Effector memory CD4-positive, alpha-beta T cell (primary cell): ENCODE measurements at regions not wholly inside any gene's neighbourhood (a gene's known extent, or its start where the extent isn't known, plus 50 kb on each side); places are given as distances from the start of the nearest gene placed in this dataset.
"Not testable (repeated sequence)": the region's sequence is repeated elsewhere in the genome, so short reads cannot be mapped to it uniquely, and the experiment has no call there.

Source experiments
- DNase-seq, 3 donors: peaks; one replicate each; pipeline ENCODE4 v3.0.0-alpha.2; 2020
- H3K27ac ChIP-seq: 2 replicates; pipeline ENCODE4 v1.7.0; 2013; ENCODE audit warnings: mild to moderate bottlenecking, low read length, moderate library complexity; ENCODE audit not compliant: insufficient read depth, poor library complexity, severe bottlenecking
- H3K27me3 ChIP-seq: replicated peaks from 2 replicates; pipeline ENCODE4 v1.7.0; 2013; ENCODE audit warnings: mild to moderate bottlenecking, low read length; ENCODE audit not compliant: insufficient read depth, control insufficient read depth, poor library complexity, severe bottlenecking
- H3K36me3 ChIP-seq: 2 replicates; pipeline ENCODE4 v1.7.0; 2013; ENCODE audit warnings: mild to moderate bottlenecking, low read length, moderate library complexity; ENCODE audit not compliant: control insufficient read depth, insufficient read depth
- H3K4me1 ChIP-seq: 2 replicates; pipeline ENCODE4 v1.7.0; 2013; ENCODE audit warnings: low read length, mild to moderate bottlenecking; ENCODE audit not compliant: control insufficient read depth, insufficient read depth, poor library complexity, severe bottlenecking
- H3K4me3 ChIP-seq: 2 replicates; pipeline ENCODE4 v1.7.0; 2013; ENCODE audit warnings: low read length, low read depth, mild to moderate bottlenecking; ENCODE audit not compliant: insufficient read depth, poor library complexity, severe bottlenecking
- H3K9me3 ChIP-seq: 2 replicates; pipeline ENCODE4 v1.7.0; 2013; ENCODE audit warnings: mild to moderate bottlenecking, low read length, moderate library complexity; ENCODE audit not compliant: control insufficient read depth

GRCh38 chr1:188723332-188724020 is 1754.2 kb downstream of the BRINP3 start:
- H3K27ac ChIP-seq, result no peak overlapping the region
- no peak overlapping the region for H3K4me3 ChIP-seq
- no peak for DNase-seq
- H3K36me3 ChIP-seq, result no peaks in the 10 kb centered on the region
- no peaks in the 10 kb centered on the region for H3K27me3 ChIP-seq
- no peaks in the 10 kb centered on the region for H3K4me1 ChIP-seq
- no peaks in the 10 kb centered on the region for H3K9me3 ChIP-seq

GRCh38 chr1:188729039-188729438 is 1748.6 kb downstream of the BRINP3 start:
- H3K27ac ChIP-seq, result no peak overlapping the region
- no peaks in the 10 kb centered on the region for H3K9me3 ChIP-seq
- no peak for DNase-seq
- H3K4me3 ChIP-seq, result no peak overlapping the region
- no peaks in the 10 kb centered on the region for H3K4me1 ChIP-seq
- H3K36me3 ChIP-seq, result no peaks in the 10 kb centered on the region
- H3K27me3 ChIP-seq, result no peaks in the 10 kb centered on the region

GRCh38 chr1:188735567-188735966 is 1742.1 kb downstream of the BRINP3 start:
- Histone ChIP-seq H3K4me1 (no peaks in the 10 kb centered on the region), H3K9me3 (no peaks in the 10 kb centered on the region), H3K27ac (no peak overlapping the region), H3K27me3 (no peaks in the 10 kb centered on the region), H3K4me3 (no peak overlapping the region), H3K36me3 (no peaks in the 10 kb centered on the region)
- no peak for DNase-seq

GRCh38 chr1:188749275-188749674 is 1728.4 kb downstream of the BRINP3 start:
- not testable (repeated sequence) for H3K9me3 ChIP-seq, H3K4me3 ChIP-seq, H3K27ac ChIP-seq, H3K27me3 ChIP-seq, H3K36me3 ChIP-seq, H3K4me1 ChIP-seq, DNase-seq

- H3K4me3 ChIP-seq, H3K27me3 ChIP-seq, H3K27ac ChIP-seq, H3K9me3 ChIP-seq, H3K4me1 ChIP-seq, H3K36me3 ChIP-seq, DNase-seq: not testable (repeated sequence)
Observed at GRCh38 chr1:188752027-188752426, 1725.6 kb downstream of the BRINP3 start.

GRCh38 chr1:188757747-188758146 is 1719.9 kb downstream of the BRINP3 start:
- DNase-seq, H3K4me1 ChIP-seq, H3K4me3 ChIP-seq, H3K27me3 ChIP-seq, H3K36me3 ChIP-seq, H3K27ac ChIP-seq, H3K9me3 ChIP-seq: not testable (repeated sequence)

GRCh38 chr1:188761226-188761625 is 1716.4 kb downstream of the BRINP3 start:
- no peak overlapping the region for H3K4me3 ChIP-seq
- H3K4me1 ChIP-seq, result no peaks in the 10 kb centered on the region
- H3K36me3 ChIP-seq, result no peaks in the 10 kb centered on the region
- no peak for DNase-seq
- no peaks in the 10 kb centered on the region for H3K27me3 ChIP-seq
- H3K27ac ChIP-seq, result no peak overlapping the region
- H3K9me3 ChIP-seq, result no peaks in the 10 kb centered on the region

GRCh38 chr1:188762166-188762743 is 1715.4 kb downstream of the BRINP3 start:
- Histone ChIP-seq H3K27ac (no peak overlapping the region), H3K36me3 (no peaks in the 10 kb centered on the region), H3K27me3 (no peaks in the 10 kb centered on the region), H3K4me3 (no peak overlapping the region), H3K9me3 (no peaks in the 10 kb centered on the region), H3K4me1 (no peaks in the 10 kb centered on the region)
- DNase-seq, result no peak

- Histone ChIP-seq H3K27me3 (no peaks in the 10 kb centered on the region), H3K4me3 (no peak overlapping the region), H3K4me1 (no peaks in the 10 kb centered on the region), H3K36me3 (no peaks in the 10 kb centered on the region), H3K9me3 (no peaks in the 10 kb centered on the region), H3K27ac (no peak overlapping the region)
- DNase-seq, result no peak
Observed at GRCh38 chr1:188763541-188763940, 1714.1 kb downstream of the BRINP3 start.

GRCh38 chr1:188769181-188769580 is 1708.5 kb downstream of the BRINP3 start:
- Histone ChIP-seq H3K4me1 (no peaks in the 10 kb centered on the region), H3K4me3 (no peak overlapping the region), H3K9me3 (no peaks in the 10 kb centered on the region), H3K27me3 (no peaks in the 10 kb centered on the region), H3K36me3 (no peaks in the 10 kb centered on the region), H3K27ac (no peak overlapping the region)
- DNase-seq, result no peak
